Endothelial cell of umbilical vein (primary cell): ENCODE measurements at regions not wholly inside any gene's neighbourhood (a gene's known extent, or its start where the extent isn't known, plus 50 kb on each side); places are given as distances from the start of the nearest gene placed in this dataset.

ENCODE experiments used
- CTCF ChIP-seq, 2 donors: IDR thresholded peaks; 1 replicate in 1 of 2; 2 replicates in 1 of 2; pipeline ENCODE4 v1.5.1; 2011; ENCODE audit warnings: low read length in 2 of 2, mild to moderate bottlenecking in 2 of 2, moderate library complexity in 2 of 2, control low read depth in 1 of 2, inconsistent platforms in 1 of 2, low read depth in 1 of 2; ENCODE audit not compliant: insufficient read depth in 1 of 2; ENCODE audit errors: extremely low read depth in 1 of 2
- EZH2 ChIP-seq: IDR thresholded peaks from 2 replicates; pipeline ENCODE4 v1.6.1; 2012; ENCODE audit warnings: borderline replicate concordance, low read depth, mild to moderate bottlenecking, moderate library complexity, low read length, inconsistent platforms; ENCODE audit not compliant: severe bottlenecking
- FOS ChIP-seq: IDR thresholded peaks from 2 replicates; pipeline ENCODE4 v1.6.1; 2011; ENCODE audit warnings: mild to moderate bottlenecking, low read length, moderate library complexity, borderline replicate concordance; ENCODE audit not compliant: insufficient read depth
- GATA2 ChIP-seq: IDR thresholded peaks from 2 replicates; pipeline ENCODE4 v1.7.0; 2011; ENCODE audit warnings: low read depth, mild to moderate bottlenecking, moderate library complexity, mixed read lengths, low read length; ENCODE audit not compliant: insufficient read length, insufficient read depth
- JUN ChIP-seq: IDR thresholded peaks from 2 replicates; pipeline ENCODE4 v1.6.1; 2011; ENCODE audit warnings: borderline replicate concordance, low read depth; ENCODE audit not compliant: insufficient read length, insufficient read depth
- MAX ChIP-seq: IDR thresholded peaks from 2 replicates; pipeline ENCODE4 v1.6.1; 2011; ENCODE audit not compliant: insufficient read depth, insufficient read length
- MYC ChIP-seq: IDR thresholded peaks from one replicate; pipeline ENCODE4 v1.6.1; 2011; ENCODE audit warnings: mild to moderate bottlenecking, low read depth, low read length
- POLR2A ChIP-seq: IDR thresholded peaks from 2 replicates; pipeline ENCODE4 v1.6.1; 2012; ENCODE audit warnings: low read depth, mild to moderate bottlenecking, control low read depth, low read length
- POLR2AphosphoS5 ChIP-seq: IDR thresholded peaks from 2 replicates; pipeline ENCODE4 v1.6.1; 2012; ENCODE audit warnings: low read depth, mild to moderate bottlenecking, control low read depth, low read length, moderate library complexity; ENCODE audit not compliant: insufficient read depth

GRCh38 chr22:48077699-48078098, 1315.2 kb downstream of the TBC1D22A start:
- TF ChIP-seq CTCF (IDR thresholded peaks at IDR 0.05; ENCODE audit: extremely low read depth in 1 of 2, insufficient read depth in 1 of 2, low read depth in 1 of 2, low read length in 2 of 2) (no peak), POLR2A (no peak), FOS (no peak), POLR2AphosphoS5 (no peak), JUN (no peak), EZH2 (no peak), MAX (no peak), MYC (no peak), GATA2 (no peak)
